ENCODE measurements at regions not wholly inside any gene's neighbourhood (a gene's known extent, or its start where the extent isn't known, plus 50 kb on each side); places are given as distances from the start of the nearest gene placed in this dataset.

DNA sequence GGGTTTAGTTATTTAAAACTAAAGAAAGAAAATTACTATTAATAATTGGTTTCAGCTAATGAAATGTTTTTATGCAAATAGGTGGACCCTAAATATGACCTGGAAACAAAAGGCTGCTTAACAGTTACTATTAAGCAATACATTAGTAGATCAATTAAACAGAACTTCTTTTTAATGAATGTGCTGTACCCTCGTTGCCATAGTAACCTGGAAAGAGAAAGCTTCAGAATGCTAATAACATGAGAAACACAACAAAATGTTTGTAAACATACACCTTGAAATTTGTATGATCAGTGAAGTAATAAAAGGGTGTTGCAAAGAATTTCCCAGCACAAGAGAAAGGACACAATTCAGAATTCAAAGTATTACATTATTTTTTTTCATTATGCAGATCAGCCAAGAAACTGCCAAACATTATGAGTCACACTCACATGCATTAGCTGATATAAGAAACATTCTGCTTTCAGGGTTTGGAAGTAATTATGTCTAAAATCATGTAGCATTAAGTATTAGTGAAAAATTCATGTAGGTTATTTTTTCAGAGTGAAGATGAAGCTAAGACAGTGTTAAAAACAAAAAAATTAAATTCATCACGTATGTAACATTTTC, 348.3 kb downstream of the ISL1 start:
- peaks cover 6% of the 10 kb centered on the region for H3K9me3 Mint-ChIP-seq (ENCODE audit: low read depth)
- no peaks in the 10 kb centered on the region for H3K27me3 Mint-ChIP-seq
- ATAC-seq (no peak), DNase-seq (no peak)
- no peak overlapping the region for H3K27ac Mint-ChIP-seq
- no peak overlapping the region for H3K4me3 Mint-ChIP-seq
- ChIA-PET CTCF (no interaction called here), POLR2A (no interaction called here)
- no peaks in the 10 kb centered on the region for H3K36me3 Mint-ChIP-seq (ENCODE audit: low read depth)
- H3K4me1 Mint-ChIP-seq, result no peaks in the 10 kb centered on the region
- intact Hi-C loops (cut with DNase I, micrococcal nuclease), result no loop called here

DNA sequence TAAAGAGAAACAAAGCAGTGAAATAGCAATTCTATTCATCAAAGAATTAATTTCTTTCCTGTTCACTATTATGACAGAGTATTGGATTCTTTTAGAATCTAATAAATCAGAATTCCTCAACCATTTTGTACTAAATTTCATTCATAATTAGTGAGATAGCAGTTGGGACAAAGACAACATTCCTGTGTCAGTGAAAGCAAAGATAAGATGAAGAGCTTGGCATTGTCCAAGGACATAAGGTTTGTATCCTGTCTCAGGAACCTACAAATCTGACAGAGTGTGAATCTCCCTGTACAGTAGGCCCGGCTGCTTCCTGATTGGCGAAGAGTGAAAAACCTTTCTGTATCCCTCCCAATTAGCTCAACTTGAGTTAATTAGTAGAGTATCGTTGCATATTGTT, 349.1 kb downstream of the ISL1 start:
- DNase-seq (no peak), ATAC-seq (no peak)
- intact Hi-C loops (cut with DNase I, micrococcal nuclease), result no loop called here
- Mint-ChIP-seq H3K9me3 (ENCODE audit: low read depth) (peaks cover 10% of the 10 kb centered on the region), H3K4me1 (no peaks in the 10 kb centered on the region), H3K27me3 (no peaks in the 10 kb centered on the region), H3K36me3 (ENCODE audit: low read depth) (no peaks in the 10 kb centered on the region), H3K4me3 (no peak overlapping the region), H3K27ac (no peak overlapping the region)
- POLR2A ChIA-PET, result no interaction called here
- CTCF ChIA-PET, result no interaction called here

DNA sequence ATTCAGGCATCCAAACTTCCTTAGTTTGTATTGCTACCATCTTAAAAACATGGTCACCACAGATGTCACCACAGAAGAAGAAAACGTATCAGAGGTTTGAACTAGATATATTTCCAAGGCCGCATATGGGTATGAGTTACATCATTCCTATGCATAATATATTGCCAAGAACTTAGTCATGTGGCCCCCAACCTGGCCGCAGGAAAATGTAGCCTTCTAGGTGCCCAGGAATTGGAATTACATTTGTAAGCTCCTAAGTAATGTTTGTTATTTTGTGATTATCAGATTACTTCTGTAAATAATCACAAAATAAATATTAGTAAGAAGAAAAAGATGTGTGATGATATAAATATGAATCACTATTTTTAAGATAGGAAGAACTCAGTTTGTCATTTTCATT, 351.4 kb downstream of the ISL1 start:
- no peaks in the 10 kb centered on the region for H3K36me3 Mint-ChIP-seq (ENCODE audit: low read depth)
- intact Hi-C loops (cut with DNase I, micrococcal nuclease), result no loop called here
- H3K27me3 Mint-ChIP-seq, result no peaks in the 10 kb centered on the region
- H3K9me3 Mint-ChIP-seq (ENCODE audit: low read depth), result peaks cover 5% of the 10 kb centered on the region
- no peak overlapping the region for H3K27ac Mint-ChIP-seq
- H3K4me1 Mint-ChIP-seq, result no peaks in the 10 kb centered on the region
- ATAC-seq (no peak), DNase-seq (no peak)
- ChIA-PET CTCF (no interaction called here), POLR2A (no interaction called here)
- H3K4me3 Mint-ChIP-seq, result no peak overlapping the region

DNA sequence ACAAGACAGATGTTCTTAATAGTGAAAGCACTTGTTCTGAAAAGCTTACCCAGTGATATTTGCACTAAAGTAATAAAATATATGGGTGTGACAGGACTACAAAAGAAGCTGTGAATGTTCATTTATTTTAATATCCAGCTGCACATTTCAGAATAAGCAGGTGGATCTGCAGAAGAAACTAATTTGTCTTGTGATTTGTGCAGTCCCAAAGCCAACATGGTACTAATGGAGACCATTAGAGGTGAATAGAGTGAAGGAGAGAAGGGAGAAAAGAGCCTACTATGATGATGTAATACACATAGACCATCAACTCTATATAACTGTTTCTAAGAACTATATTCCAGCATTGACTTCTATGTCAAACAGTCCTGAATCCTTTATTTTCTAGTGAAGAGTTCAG, 362.8 kb downstream of the ISL1 start:
- no peak for ATAC-seq
- no peak for DNase-seq
- Mint-ChIP-seq H3K27me3 (no peaks in the 10 kb centered on the region), H3K27ac (no peak overlapping the region), H3K4me1 (no peaks in the 10 kb centered on the region), H3K4me3 (no peak overlapping the region), H3K36me3 (ENCODE audit: low read depth) (no peaks in the 10 kb centered on the region), H3K9me3 (ENCODE audit: low read depth) (peaks cover 12% of the 10 kb centered on the region)
- CTCF ChIA-PET, result no interaction called here
- intact Hi-C loops (cut with DNase I, micrococcal nuclease), result no loop called here
- POLR2A ChIA-PET, result no interaction called here

DNA sequence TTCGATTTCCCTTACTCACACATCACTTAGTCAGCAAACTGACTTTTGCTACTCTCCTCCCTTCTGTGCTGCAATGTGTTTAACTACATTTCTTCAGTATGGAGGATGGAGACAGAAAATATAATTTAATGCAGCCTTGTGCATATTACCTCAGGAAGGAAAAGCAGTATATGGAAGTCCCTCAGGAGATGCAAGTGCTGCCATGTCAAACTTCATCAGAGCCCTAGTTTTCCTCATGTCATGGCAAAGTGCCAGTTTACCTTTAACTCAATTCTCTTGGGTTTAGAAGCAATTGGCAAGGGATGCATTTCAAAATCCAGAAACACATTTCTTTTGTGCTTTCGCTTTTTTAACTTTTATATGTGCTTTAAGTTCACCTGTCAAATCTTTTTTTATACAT, 365.4 kb downstream of the ISL1 start:
- intact Hi-C loops (cut with DNase I, micrococcal nuclease), result no loop called here
- H3K4me1 Mint-ChIP-seq, result no peaks in the 10 kb centered on the region
- no peak overlapping the region for H3K27ac Mint-ChIP-seq
- H3K9me3 Mint-ChIP-seq (ENCODE audit: low read depth), result peaks cover 8% of the 10 kb centered on the region
- CTCF ChIA-PET, result no interaction called here
- ATAC-seq, result no peak
- H3K27me3 Mint-ChIP-seq, result no peaks in the 10 kb centered on the region
- H3K36me3 Mint-ChIP-seq (ENCODE audit: low read depth), result no peaks in the 10 kb centered on the region
- no peak overlapping the region for H3K4me3 Mint-ChIP-seq
- DNase-seq, result no peak
- POLR2A ChIA-PET, result no interaction called here

Data from activated CD4-positive, alpha-beta T cell treated with anti-CD3 and anti-CD28 coated beads for 36 hours (primary cell).